ENCODE measurements at regions not wholly inside any gene's neighbourhood (a gene's known extent, or its start where the extent isn't known, plus 50 kb on each side); places are given as distances from the start of the nearest gene placed in this dataset.

DNA sequence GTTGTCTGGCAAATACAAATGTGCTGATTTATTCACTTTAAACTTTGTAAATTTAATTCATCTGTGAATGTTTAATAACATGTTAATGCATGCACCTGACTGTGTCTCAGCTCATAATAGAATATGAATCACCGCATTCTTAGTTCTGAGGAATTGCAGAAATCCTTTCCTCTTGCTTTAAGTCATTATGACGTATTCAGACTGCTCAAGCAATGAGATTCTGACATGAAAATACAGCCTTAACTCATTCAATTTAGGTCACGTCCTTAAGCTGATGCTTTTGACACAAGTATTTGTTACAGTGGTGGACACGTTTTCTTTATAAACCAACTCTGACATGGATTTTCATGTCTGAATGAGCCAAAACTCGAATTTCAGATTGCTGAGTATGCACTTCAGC, 541.0 kb upstream of the KLF12 start:
- no peak overlapping the region for H3K27ac Mint-ChIP-seq
- no peaks in the 10 kb centered on the region for H3K9me3 Mint-ChIP-seq
- H3K36me3 Mint-ChIP-seq (ENCODE audit: insufficient read depth in 2 of 2): no peaks in the 10 kb centered on the region
- DNase-seq: no peak
- H3K27me3 Mint-ChIP-seq (ENCODE audit: low read depth): no peaks in the 10 kb centered on the region
- H3K4me3 Mint-ChIP-seq: no peak overlapping the region
- H3K4me1 Mint-ChIP-seq (ENCODE audit: low read depth): no peaks in the 10 kb centered on the region
- no peak for ATAC-seq (replicated peaks in 1 of 2)

DNA sequence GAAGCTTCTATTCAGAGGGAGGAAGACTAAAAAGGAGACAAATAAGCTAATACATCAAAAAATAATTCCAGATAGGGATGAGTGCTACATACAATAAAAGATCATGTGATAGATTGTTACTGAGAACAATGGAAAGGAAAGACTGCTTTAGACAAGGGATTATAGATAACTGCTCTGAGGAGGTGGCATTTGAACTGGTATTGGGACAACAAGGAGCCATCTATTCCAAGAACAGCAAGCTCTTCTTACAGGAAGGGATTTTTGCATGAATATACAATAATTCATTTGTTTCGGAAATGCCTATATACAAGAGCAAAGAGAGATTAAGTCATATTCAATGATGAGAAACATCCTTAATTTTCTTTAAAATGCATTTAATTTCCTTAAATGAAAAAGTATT, 540.5 kb upstream of the KLF12 start:
- DNase-seq: no peak
- no peak overlapping the region for H3K4me3 Mint-ChIP-seq
- no peaks in the 10 kb centered on the region for H3K4me1 Mint-ChIP-seq (ENCODE audit: low read depth)
- ATAC-seq (replicated peaks in 1 of 2): no peak
- H3K36me3 Mint-ChIP-seq (ENCODE audit: insufficient read depth in 2 of 2): no peaks in the 10 kb centered on the region
- no peak overlapping the region for H3K27ac Mint-ChIP-seq
- no peaks in the 10 kb centered on the region for H3K27me3 Mint-ChIP-seq (ENCODE audit: low read depth)
- H3K9me3 Mint-ChIP-seq: no peaks in the 10 kb centered on the region

DNA sequence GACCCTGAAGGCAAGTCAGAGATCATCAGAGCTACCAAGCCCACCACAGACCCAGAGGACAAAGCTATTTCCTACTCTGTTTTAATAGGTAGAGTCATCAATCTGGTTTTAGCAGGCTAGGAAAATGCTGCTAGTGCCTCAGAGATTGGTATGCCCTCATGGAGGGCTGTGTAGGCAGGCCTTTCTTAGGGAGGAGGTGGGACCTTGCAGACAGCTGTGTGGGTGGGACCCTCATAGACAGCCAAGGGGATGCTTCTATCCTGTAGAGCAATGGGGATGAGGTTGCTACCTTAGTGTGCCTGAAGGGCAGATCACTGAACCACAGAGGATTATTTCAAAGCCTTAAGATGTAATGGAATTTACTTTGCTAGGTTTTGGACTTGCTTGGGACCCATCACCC, 534.9 kb upstream of the KLF12 start:
- Mint-ChIP-seq H3K4me3 (no peak overlapping the region), H3K27me3 (ENCODE audit: low read depth) (peaks cover 7% of the 10 kb centered on the region), H3K36me3 (ENCODE audit: insufficient read depth in 2 of 2) (no peaks in the 10 kb centered on the region), H3K27ac (no peak overlapping the region), H3K4me1 (ENCODE audit: low read depth) (no peaks in the 10 kb centered on the region), H3K9me3 (no peaks in the 10 kb centered on the region)
- no peak for DNase-seq
- ATAC-seq (replicated peaks in 1 of 2): no peak

DNA sequence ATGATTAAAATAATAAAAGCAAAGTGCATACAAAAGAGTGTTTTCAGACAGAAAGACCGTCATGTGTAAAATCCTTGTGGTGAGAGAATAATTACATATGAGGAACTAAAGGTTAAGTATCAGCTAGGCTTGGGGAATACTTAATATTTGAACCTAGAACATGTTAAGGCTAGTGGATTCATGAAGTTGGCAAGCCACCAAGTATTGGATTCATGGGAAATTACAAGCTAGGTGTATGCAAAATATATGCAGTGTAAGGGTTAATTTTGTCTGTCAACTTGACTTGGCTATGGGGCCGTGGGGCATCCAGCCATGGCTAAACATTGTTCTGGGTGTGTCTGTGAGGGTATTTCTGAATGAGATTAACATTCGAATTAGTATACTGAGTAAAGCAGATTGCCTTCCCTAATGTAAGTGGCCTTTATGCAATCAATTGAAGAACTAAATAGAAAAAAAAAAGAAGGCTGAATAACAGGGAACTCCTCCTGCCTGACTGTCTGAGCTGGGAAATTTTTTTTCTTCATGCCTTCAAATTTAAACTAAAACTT, 533.5 kb upstream of the KLF12 start:
- H3K27me3 Mint-ChIP-seq (ENCODE audit: low read depth): peaks cover 7% of the 10 kb centered on the region
- DNase-seq (no peak), ATAC-seq (replicated peaks in 1 of 2) (no peak)
- no peaks in the 10 kb centered on the region for H3K4me1 Mint-ChIP-seq (ENCODE audit: low read depth)
- H3K36me3 Mint-ChIP-seq (ENCODE audit: insufficient read depth in 2 of 2): no peaks in the 10 kb centered on the region
- no peak overlapping the region for H3K27ac Mint-ChIP-seq
- H3K9me3 Mint-ChIP-seq: no peaks in the 10 kb centered on the region
- no peak overlapping the region for H3K4me3 Mint-ChIP-seq

DNA sequence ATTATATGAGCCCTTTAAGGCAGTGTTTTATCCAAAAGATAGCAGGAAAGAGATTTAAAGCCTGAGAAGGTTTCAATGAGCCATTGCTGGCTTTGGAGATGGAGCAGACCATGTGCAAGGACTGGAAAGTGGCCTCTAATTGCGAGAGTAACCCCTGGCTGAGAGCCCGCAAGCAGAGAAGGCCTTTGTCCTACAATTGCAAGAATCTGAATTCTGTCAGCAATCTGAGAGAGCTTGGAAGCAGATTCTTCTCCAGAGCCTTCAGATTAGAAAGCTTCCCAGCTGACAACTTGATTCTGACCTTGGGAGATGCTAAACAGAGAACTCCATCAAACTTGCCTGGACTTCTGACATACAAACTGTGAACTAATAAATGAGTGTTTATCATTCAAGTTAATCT, 528.7 kb upstream of the KLF12 start:
- peaks cover 10% of the 10 kb centered on the region for H3K27me3 Mint-ChIP-seq (ENCODE audit: low read depth)
- no peaks in the 10 kb centered on the region for H3K4me1 Mint-ChIP-seq (ENCODE audit: low read depth)
- H3K27ac Mint-ChIP-seq: no peak overlapping the region
- ATAC-seq (replicated peaks in 1 of 2) (no peak), DNase-seq (no peak)
- H3K9me3 Mint-ChIP-seq: peaks cover 0 to 1% of the 10 kb centered on the region in 2 donors
- H3K36me3 Mint-ChIP-seq (ENCODE audit: insufficient read depth in 2 of 2): no peaks in the 10 kb centered on the region
- H3K4me3 Mint-ChIP-seq: no peak overlapping the region

DNA sequence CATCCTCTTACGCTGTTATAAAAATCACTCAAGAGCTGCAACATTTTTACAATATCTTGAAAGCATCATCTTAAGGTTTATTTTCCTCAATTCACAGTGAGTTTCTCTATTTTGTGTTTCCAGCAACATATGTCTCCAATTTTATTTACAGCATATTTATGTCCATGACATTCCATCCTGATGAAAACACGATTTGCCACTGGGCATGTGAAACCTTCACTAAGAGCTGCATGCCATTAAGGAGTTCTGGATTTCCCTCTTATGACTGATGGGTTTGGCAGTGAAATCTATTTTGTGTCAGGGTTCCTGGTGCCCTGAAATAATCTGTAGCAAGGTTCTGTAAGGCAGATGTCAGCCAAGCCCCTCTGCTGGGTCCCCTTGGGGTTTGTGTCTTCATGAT, 527.6 kb upstream of the KLF12 start:
- no peak for DNase-seq
- H3K36me3 Mint-ChIP-seq (ENCODE audit: insufficient read depth in 2 of 2): no peaks in the 10 kb centered on the region
- no peaks in the 10 kb centered on the region for H3K4me1 Mint-ChIP-seq (ENCODE audit: low read depth)
- H3K9me3 Mint-ChIP-seq: peaks cover 0 to 1% of the 10 kb centered on the region in 2 donors
- H3K4me3 Mint-ChIP-seq: no peak overlapping the region
- H3K27me3 Mint-ChIP-seq (ENCODE audit: low read depth): peaks cover 11% of the 10 kb centered on the region
- H3K27ac Mint-ChIP-seq: no peak overlapping the region
- no peak for ATAC-seq (replicated peaks in 1 of 2)

DNA sequence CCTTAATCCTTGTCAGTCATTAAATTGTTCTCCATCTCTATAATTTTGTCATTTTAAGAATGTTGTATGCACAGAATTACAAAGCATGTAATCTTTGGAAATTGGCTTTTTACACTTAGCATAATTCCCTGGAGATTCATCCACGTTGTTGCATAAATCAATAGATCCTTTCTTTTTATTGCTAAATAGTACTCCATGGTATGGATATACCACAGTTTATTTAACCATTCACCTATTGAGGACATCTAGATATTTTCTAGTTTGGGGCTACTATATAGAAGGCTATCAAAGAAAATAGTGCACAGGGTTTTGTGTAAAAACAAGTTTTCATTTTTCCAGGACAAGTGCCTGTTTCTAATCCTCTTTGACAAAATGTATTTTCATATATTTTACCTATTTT, 523.6 kb upstream of the KLF12 start:
- peaks cover 6% of the 10 kb centered on the region for H3K27me3 Mint-ChIP-seq (ENCODE audit: low read depth)
- H3K4me3 Mint-ChIP-seq: no peak overlapping the region
- H3K9me3 Mint-ChIP-seq: peaks cover 0 to 1% of the 10 kb centered on the region in 2 donors
- H3K36me3 Mint-ChIP-seq (ENCODE audit: insufficient read depth in 2 of 2): no peaks in the 10 kb centered on the region
- ATAC-seq (replicated peaks in 1 of 2) (no peak), DNase-seq (no peak)
- no peak overlapping the region for H3K27ac Mint-ChIP-seq
- H3K4me1 Mint-ChIP-seq (ENCODE audit: low read depth): no peaks in the 10 kb centered on the region

DNA sequence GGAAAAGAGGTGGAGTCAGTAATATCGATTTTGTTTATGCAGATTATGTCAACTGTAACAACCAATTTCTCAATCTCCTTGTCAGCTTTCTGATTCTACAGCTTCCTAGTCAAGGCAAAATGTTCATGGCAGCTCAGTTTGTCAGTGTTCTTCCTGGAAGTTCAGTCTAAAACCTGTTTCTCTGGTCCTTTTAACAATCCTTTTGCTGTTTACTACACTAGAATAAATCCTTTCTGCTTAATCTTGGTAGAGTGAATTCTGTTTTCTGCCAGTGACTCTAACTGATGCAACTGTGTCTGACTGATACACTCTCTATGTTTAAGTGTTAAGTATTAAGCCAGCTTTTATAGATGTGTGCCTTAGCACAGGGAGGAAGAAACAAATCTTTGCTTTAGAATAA, 516.9 kb upstream of the KLF12 start:
- Mint-ChIP-seq H3K9me3 (no peaks in the 10 kb centered on the region), H3K27ac (no peak overlapping the region), H3K36me3 (ENCODE audit: insufficient read depth in 2 of 2) (no peaks in the 10 kb centered on the region), H3K4me1 (ENCODE audit: low read depth) (no peaks in the 10 kb centered on the region), H3K4me3 (no peak overlapping the region), H3K27me3 (ENCODE audit: low read depth) (no peaks in the 10 kb centered on the region)
- no peak for ATAC-seq (replicated peaks in 1 of 2)
- no peak for DNase-seq

DNA sequence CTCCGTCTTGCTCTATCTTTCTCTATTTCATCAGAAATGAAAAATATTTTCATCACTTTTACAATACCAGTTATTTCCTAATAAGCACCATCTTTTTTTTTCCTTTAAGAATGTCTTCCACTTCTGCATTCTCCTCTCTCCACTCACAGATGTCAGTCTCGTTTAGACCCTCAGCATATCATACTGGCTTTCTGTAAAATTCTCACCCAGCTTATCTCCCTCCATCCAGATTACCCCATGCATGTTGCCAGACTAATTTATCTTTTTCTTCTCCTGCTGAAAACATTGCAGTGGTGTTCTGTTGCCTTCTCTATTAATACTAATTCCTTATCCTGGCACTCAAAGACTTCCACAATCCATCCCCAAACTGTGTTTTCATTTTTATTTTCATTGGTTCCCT, 513.8 kb upstream of the KLF12 start:
- no peak for DNase-seq
- H3K36me3 Mint-ChIP-seq (ENCODE audit: insufficient read depth in 2 of 2): no peaks in the 10 kb centered on the region
- no peaks in the 10 kb centered on the region for H3K27me3 Mint-ChIP-seq (ENCODE audit: low read depth)
- ATAC-seq (replicated peaks in 1 of 2): no peak
- no peaks in the 10 kb centered on the region for H3K4me1 Mint-ChIP-seq (ENCODE audit: low read depth)
- H3K27ac Mint-ChIP-seq: no peak overlapping the region
- H3K9me3 Mint-ChIP-seq: no peaks in the 10 kb centered on the region
- H3K4me3 Mint-ChIP-seq: no peak overlapping the region

DNA sequence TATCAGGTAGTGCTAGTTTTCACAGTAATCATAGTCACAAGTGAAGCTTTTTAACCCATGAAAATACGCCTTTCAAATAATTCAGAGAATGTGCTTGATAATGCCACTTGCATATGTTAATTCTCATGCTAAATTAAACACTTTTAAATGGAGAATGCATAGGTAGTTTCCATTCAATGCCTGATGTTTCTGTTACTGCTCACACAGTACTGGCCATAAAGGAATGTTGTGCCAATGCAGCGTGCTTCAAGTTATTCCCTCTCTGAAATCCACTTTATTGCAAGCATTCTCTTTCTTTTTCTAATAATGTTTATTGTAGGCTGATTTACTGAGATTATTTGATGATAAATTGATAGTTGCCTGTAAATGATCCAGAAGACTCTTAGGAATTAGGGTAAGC, 513.0 kb upstream of the KLF12 start:
- Mint-ChIP-seq H3K27ac (no peak overlapping the region), H3K27me3 (ENCODE audit: low read depth) (no peaks in the 10 kb centered on the region), H3K4me3 (no peak overlapping the region), H3K9me3 (no peaks in the 10 kb centered on the region), H3K36me3 (ENCODE audit: insufficient read depth in 2 of 2) (no peaks in the 10 kb centered on the region), H3K4me1 (ENCODE audit: low read depth) (no peaks in the 10 kb centered on the region)
- DNase-seq (no peak), ATAC-seq (replicated peaks in 1 of 2) (no peak)

DNA sequence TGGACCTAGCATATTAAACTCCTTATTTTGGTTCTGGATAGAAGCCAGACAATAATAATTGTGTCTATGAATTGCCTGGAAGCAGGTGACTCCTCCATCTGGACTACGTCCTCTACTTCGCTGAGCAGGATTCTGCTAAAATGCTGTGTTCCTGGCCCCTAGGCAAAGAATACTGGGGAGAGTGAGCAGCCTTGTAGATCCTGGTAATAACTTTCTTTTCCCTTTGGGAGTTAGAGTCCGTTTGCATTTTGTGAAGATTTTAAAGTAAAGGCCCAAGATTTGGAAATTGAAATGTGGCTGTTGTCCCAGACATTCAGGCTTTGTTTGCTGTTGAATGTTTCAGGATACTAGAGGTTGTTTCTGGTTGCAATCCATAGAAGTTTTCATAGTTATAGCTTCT, 511.9 kb upstream of the KLF12 start:
- Mint-ChIP-seq H3K27me3 (ENCODE audit: low read depth) (no peaks in the 10 kb centered on the region), H3K4me3 (no peak overlapping the region), H3K36me3 (ENCODE audit: insufficient read depth in 2 of 2) (no peaks in the 10 kb centered on the region), H3K9me3 (no peaks in the 10 kb centered on the region), H3K4me1 (ENCODE audit: low read depth) (no peaks in the 10 kb centered on the region), H3K27ac (no peak overlapping the region)
- DNase-seq (no peak), ATAC-seq (replicated peaks in 1 of 2) (no peak)

DNA sequence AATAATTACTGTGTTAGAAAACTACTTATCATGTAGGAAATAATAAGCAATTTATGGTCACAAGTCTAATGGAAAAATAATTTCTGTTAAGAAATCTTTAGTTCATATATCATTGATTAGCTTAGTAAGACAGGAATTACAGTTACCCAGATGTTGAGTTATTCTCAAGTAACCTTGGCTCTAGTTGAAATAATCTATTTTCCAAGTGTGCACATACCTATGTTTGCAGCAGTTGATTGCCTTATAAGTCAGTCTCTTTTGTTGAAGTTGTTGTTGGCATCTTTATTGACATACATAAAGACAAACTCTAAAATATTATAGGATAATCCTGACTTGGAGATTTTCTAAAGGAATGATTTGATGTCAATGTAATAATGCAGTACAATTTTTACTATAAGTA, 511.4 kb upstream of the KLF12 start:
- no peaks in the 10 kb centered on the region for H3K9me3 Mint-ChIP-seq
- no peaks in the 10 kb centered on the region for H3K27me3 Mint-ChIP-seq (ENCODE audit: low read depth)
- H3K27ac Mint-ChIP-seq: no peak overlapping the region
- H3K36me3 Mint-ChIP-seq (ENCODE audit: insufficient read depth in 2 of 2): no peaks in the 10 kb centered on the region
- ATAC-seq (replicated peaks in 1 of 2) (no peak), DNase-seq (no peak)
- no peak overlapping the region for H3K4me3 Mint-ChIP-seq
- no peaks in the 10 kb centered on the region for H3K4me1 Mint-ChIP-seq (ENCODE audit: low read depth)

DNA sequence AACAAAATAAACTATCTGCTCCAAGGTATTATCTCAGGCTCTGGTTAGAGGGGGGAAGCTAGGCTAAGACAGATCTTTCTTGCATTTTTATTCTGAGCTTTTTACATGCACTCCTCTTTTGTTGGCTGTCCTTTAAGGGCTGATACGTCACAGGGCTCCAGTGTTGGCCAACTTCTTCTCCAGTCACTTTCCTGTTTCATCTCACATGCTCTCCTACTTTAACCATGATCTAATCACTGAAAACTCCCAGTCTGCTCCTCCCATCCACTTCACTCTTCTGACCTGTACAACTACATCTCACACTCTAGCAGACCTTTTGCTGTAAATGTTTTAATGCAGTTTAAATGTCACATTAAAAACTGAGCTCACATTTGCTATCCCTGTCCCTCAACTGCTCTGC, 510.0 kb upstream of the KLF12 start:
- no peak overlapping the region for H3K4me3 Mint-ChIP-seq
- no peaks in the 10 kb centered on the region for H3K4me1 Mint-ChIP-seq (ENCODE audit: low read depth)
- no peak overlapping the region for H3K27ac Mint-ChIP-seq
- no peaks in the 10 kb centered on the region for H3K36me3 Mint-ChIP-seq (ENCODE audit: insufficient read depth in 2 of 2)
- ATAC-seq (replicated peaks in 1 of 2) (no peak), DNase-seq (no peak)
- no peaks in the 10 kb centered on the region for H3K27me3 Mint-ChIP-seq (ENCODE audit: low read depth)
- no peaks in the 10 kb centered on the region for H3K9me3 Mint-ChIP-seq

DNA sequence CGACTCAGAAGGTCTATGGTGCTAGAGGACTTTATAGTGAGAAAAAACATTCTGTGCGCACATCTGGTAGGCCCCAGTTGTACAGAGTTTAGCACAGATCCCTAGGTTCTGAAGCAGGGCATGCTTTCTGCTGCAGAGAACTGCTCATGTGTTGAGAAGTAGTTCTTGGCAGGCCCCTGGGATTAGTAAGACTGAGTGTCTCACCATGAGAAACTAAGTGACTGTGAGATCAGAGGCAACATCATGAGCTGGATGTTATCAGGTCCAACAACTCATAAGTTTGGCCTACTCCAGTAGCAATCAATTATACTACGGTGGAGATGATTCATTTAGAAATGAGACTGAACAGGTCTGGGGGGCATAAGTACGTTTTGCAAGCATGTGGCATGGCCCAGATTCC, 507.4 kb upstream of the KLF12 start:
- peak in 1 of 2 donors; percentile 61 for ATAC-seq (replicated peaks in 1 of 2)
- Mint-ChIP-seq H3K9me3 (no peaks in the 10 kb centered on the region), H3K27me3 (ENCODE audit: low read depth) (no peaks in the 10 kb centered on the region), H3K27ac (no peak overlapping the region), H3K36me3 (ENCODE audit: insufficient read depth in 2 of 2) (no peaks in the 10 kb centered on the region), H3K4me3 (no peak overlapping the region), H3K4me1 (ENCODE audit: low read depth) (no peaks in the 10 kb centered on the region)
- DNase-seq: no peak

Data from activated T-cell treated with anti-CD3 and anti-CD28 coated beads, Interleukin-2, amount 50 U/mL, for 72 hours (primary cell).